H1 (cell line): ENCODE measurements at regions not wholly inside any gene's neighbourhood (a gene's known extent, or its start where the extent isn't known, plus 50 kb on each side); places are given as distances from the start of the nearest gene placed in this dataset.

Experiments
- ATF2 ChIP-seq: IDR thresholded peaks from 2 replicates; pipeline ENCODE4 v1.6.1; 2012; ENCODE audit warnings: low read length, inconsistent platforms
- NRF1 ChIP-seq: IDR thresholded peaks from 2 replicates; pipeline ENCODE4 v1.6.1; 2011; ENCODE audit warnings: mild to moderate bottlenecking, low read depth, low read length, improper control_type of control experiment
- SIN3A ChIP-seq, 2 experiments: IDR thresholded peaks in 1 of 2; conservative IDR thresholded peaks in 1 of 2; 2 replicates each; pipeline ENCODE4 v1.6.1; 2011 to 2012; ENCODE audit warnings: low read length in 2 of 2, improper control_type of control experiment in 1 of 2, low read depth in 1 of 2, mild to moderate bottlenecking in 1 of 2
- SIRT6 ChIP-seq: IDR thresholded peaks from one replicate; pipeline ENCODE4 v1.7.1; 2012; ENCODE audit warnings: low read length, inconsistent platforms

- TF ChIP-seq NRF1 (no peak), SIRT6 (no peak), SIN3A (conservative IDR thresholded peaks at IDR 0.05 in 1 of 2, IDR thresholded peaks at IDR 0.05 in 1 of 2; ENCODE audit: low read depth in 1 of 2, low read length in 2 of 2) (no peak), ATF2 (no peak)
These were observed 1037.4 kb upstream of the GJE1 start (continued) for GRCh38 chr6:141095308-141095707.
